GM19455 (cell line): ENCODE measurements at regions not wholly inside any gene's neighbourhood (a gene's known extent, or its start where the extent isn't known, plus 50 kb on each side); places are given as distances from the start of the nearest gene placed in this dataset.
"Not testable (repeated sequence)": the region's sequence is repeated elsewhere in the genome, so short reads cannot be mapped to it uniquely, and the experiment has no call there.

Source experiments
- ATAC-seq: cut with Tn5 transposase; IDR thresholded peaks from one replicate; pipeline ENCODE4 v1.9.1; 2021; ENCODE audit not compliant: unreplicated experiment

GRCh38 chr22:47620391-47620790, 857.9 kb downstream of the TBC1D22A start:
- ATAC-seq, result no peak

GRCh38 chr22:47619631-47620030, 857.2 kb downstream of the TBC1D22A start:
- ATAC-seq, result no peak

GRCh38 chr22:47618180-47619010, 855.9 kb downstream of the TBC1D22A start:
- ATAC-seq, result no peak

- ATAC-seq, result no peak
Observed at GRCh38 chr22:47617186-47617585, 854.7 kb downstream of the TBC1D22A start.

GRCh38 chr22:47616396-47617020, 854.1 kb downstream of the TBC1D22A start:
- ATAC-seq, result no peak

- no peak for ATAC-seq
Observed at GRCh38 chr22:47615051-47615450, 852.6 kb downstream of the TBC1D22A start.

- ATAC-seq, result no peak
Observed at GRCh38 chr22:47613606-47614350, 851.3 kb downstream of the TBC1D22A start.

- not testable (repeated sequence) for ATAC-seq
Observed at GRCh38 chr22:47613181-47613580, 850.7 kb downstream of the TBC1D22A start.

GRCh38 chr22:47612311-47612910, 850.0 kb downstream of the TBC1D22A start:
- ATAC-seq, result no peak

- no peak for ATAC-seq
Observed at GRCh38 chr22:47610764-47611163, 848.3 kb downstream of the TBC1D22A start.

GRCh38 chr22:47610281-47610680, 847.8 kb downstream of the TBC1D22A start:
- ATAC-seq, result no peak

GRCh38 chr22:47609653-47610052, 847.2 kb downstream of the TBC1D22A start:
- ATAC-seq, result no peak

GRCh38 chr22:47608421-47608820, 846.0 kb downstream of the TBC1D22A start:
- ATAC-seq, result no peak

- no peak for ATAC-seq
Observed at GRCh38 chr22:47607486-47607885, 845.0 kb downstream of the TBC1D22A start.

GRCh38 chr22:47606426-47606825, 844.0 kb downstream of the TBC1D22A start:
- no peak for ATAC-seq

GRCh38 chr22:47605886-47606285, 843.4 kb downstream of the TBC1D22A start:
- no peak for ATAC-seq

GRCh38 chr22:47605441-47605840, 843.0 kb downstream of the TBC1D22A start:
- ATAC-seq, result no peak

GRCh38 chr22:47604563-47604962, 842.1 kb downstream of the TBC1D22A start:
- ATAC-seq, result no peak

- no peak for ATAC-seq
Observed at GRCh38 chr22:47602732-47603131, 840.3 kb downstream of the TBC1D22A start.

GRCh38 chr22:47601666-47602065, 839.2 kb downstream of the TBC1D22A start:
- no peak for ATAC-seq
